ENCODE measurements at regions not wholly inside any gene's neighbourhood (a gene's known extent, or its start where the extent isn't known, plus 50 kb on each side); places are given as distances from the start of the nearest gene placed in this dataset.

DNA sequence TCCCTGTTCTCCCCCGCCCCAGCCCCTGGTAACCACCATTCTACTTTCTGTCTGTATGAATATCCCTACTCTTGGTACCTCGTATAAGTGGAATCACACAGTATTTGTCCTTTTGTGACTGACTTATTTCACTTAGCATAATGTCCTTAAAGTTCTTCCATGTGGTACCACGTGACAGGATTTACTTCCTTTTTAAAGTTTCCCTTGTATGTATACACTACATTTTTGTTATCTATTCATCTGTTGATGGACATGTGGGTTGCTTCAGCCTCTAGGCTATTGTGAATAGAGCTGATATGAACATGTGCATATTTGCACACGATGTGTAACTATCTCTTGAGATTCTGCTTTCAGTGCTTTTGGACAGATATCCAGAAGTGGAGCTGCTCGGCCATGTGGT lies 59.6 kb upstream of the GJB6 start:
- ChIA-PET POLR2A (no interaction called here), CTCF (interaction anchor here (0.8 to 1.4 kb wide), 3 partner anchors 9 to 12 kb away, joined by 3 read pairs; no protein-coding TSS in a partner anchor)
- no peak for DNase-seq (ENCODE audit: extremely low spot score)
- TF ChIP-seq, protein P1, sequence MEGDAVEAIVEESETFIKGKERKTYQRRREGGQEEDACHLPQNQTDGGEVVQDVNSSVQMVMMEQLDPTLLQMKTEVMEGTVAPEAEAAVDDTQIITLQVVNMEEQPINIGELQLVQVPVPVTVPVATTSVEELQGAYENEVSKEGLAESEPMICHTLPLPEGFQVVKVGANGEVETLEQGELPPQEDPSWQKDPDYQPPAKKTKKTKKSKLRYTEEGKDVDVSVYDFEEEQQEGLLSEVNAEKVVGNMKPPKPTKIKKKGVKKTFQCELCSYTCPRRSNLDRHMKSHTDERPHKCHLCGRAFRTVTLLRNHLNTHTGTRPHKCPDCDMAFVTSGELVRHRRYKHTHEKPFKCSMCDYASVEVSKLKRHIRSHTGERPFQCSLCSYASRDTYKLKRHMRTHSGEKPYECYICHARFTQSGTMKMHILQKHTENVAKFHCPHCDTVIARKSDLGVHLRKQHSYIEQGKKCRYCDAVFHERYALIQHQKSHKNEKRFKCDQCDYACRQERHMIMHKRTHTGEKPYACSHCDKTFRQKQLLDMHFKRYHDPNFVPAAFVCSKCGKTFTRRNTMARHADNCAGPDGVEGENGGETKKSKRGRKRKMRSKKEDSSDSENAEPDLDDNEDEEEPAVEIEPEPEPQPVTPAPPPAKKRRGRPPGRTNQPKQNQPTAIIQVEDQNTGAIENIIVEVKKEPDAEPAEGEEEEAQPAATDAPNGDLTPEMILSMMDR (IDR thresholded peaks at IDR 0.05; ENCODE audit: control extremely low read depth, extremely low read depth, low read depth, missing control alignments) = no peak

DNA sequence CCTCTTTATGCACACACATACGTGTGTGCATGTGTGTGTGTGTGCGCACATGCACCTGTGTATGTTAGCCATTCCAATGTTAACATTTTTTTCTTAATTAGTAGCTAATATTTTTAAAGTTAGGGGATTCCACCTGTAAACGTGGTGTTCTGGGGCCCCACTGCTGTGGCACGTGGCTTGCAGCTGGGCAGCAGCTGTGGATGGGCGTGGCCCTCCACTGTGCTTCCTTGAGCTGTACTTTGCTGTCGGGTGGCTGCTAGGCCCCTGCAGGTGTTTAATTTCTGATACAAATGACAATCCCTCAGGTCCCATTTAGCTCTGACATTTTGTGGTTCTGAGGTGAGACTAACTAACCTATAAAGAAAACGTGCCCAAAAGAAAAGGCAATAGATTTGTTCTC lies 58.9 kb upstream of the GJB6 start:
- POLR2A ChIA-PET = no interaction called here
- CTCF ChIA-PET = interaction anchor here (0.8 to 1.4 kb wide), 3 partner anchors 9 to 12 kb away, joined by 3 read pairs; no protein-coding TSS in a partner anchor
- TF ChIP-seq, protein P1 (IDR thresholded peaks at IDR 0.05; ENCODE audit: control extremely low read depth, extremely low read depth, low read depth, missing control alignments) = no peak
- DNase-seq (ENCODE audit: extremely low spot score) = no peak

DNA sequence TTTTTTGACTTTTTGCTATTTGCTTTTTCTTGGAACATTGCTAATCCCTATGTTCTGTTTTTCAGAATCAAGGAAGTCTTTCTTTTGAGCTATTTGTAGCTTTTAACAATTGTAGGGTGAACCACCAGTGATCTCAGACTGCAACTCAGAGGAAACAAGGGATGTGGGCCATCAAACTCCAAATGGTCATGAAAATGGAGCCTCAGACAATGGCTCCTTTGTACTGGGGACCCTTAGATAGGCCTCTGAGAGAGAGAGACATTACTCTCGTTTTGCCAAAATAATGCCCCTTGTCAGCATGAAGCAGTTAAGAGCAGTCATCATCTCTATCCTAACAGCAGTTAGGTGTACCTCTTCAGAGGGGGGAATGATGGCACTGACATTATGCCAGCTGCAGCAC lies 56.4 kb upstream of the GJB6 start:
- TF ChIP-seq, protein P1 (IDR thresholded peaks at IDR 0.05; ENCODE audit: control extremely low read depth, extremely low read depth, low read depth, missing control alignments) = no peak
- DNase-seq (ENCODE audit: extremely low spot score) = no peak
- ChIA-PET CTCF (interaction anchor here (1.4 kb wide), 1 partner anchor 113 kb away, joined by 3 read pairs; no protein-coding TSS in a partner anchor), POLR2A (no interaction called here)

DNA sequence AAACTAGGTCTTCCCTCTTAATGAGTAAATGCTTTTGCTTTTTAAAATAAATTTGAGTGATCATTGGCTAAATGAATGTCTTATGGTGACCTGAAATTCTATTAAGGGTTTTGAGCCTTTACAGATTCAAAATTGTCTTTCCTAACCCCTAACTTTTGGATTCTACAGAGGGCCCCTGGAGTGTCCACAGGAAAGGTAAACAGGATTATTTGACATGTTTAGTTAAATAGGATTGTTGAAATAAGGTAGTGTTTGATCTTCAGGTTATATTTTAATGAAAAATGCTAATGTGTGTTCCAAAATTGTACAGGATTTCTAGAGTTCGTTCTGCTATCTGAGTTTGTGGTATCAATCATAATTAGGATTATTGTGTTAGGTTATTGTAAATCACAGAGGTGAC lies 55.9 kb upstream of the GJB6 start:
- ChIA-PET POLR2A (no interaction called here), CTCF (interaction anchor here (1.4 kb wide), 1 partner anchor 114 kb away, joined by 3 read pairs; no protein-coding TSS in a partner anchor)
- no peak for DNase-seq (ENCODE audit: extremely low spot score)
- TF ChIP-seq, protein P1 (IDR thresholded peaks at IDR 0.05; ENCODE audit: control extremely low read depth, extremely low read depth, low read depth, missing control alignments) = no peak

DNA sequence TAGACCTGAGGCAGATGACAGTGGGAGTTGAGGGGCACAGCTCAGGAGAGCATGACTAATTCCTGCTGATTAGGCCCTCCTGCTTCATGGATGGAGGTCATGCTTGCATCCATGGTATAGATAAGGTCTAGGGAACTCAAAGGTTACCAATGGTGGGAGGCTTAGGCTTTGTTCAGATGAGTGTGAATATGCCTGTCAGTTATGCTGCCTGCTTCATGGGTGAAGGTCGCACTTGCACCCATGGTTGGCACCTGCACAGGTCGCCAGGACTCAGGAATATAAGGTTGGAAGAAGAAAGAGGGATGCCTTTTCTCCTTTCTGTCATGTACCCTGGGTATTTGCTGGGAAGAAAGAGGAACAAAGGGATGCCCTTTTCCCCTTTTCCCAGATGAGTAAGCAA lies 53.4 kb upstream of the GJB6 start:
- ChIA-PET CTCF (no interaction called here), POLR2A (interaction anchor here (0.6 kb wide), 1 partner anchor 88 kb away, joined by 8 read pairs; no protein-coding TSS in a partner anchor)
- TF ChIP-seq, protein P1 (IDR thresholded peaks at IDR 0.05; ENCODE audit: control extremely low read depth, extremely low read depth, low read depth, missing control alignments) = no peak
- no peak for DNase-seq (ENCODE audit: extremely low spot score)
